BJ (cell line): ENCODE measurements at regions not wholly inside any gene's neighbourhood (a gene's known extent, or its start where the extent isn't known, plus 50 kb on each side); places are given as distances from the start of the nearest gene placed in this dataset.

Source experiments
- CTCF ChIA-PET: fragments of 350-600 bp; formaldehyde crosslinking; extraction: SDS; loops from one replicate; lab custom pipeline; 2021; ENCODE audit warnings: antibody characterized with exemption, inconsistent platforms; lab: Yijun Ruan, JAX
- POLR2A ChIA-PET: fragments of 300-600 bp; sonication (Branson Sonifier 250); formaldehyde crosslinking; extraction: SDS; loops from one replicate; lab custom pipeline; 2021; ENCODE audit warnings: antibody characterized with exemption; lab: Charles Lee
- DNase-seq: peaks from one replicate; pipeline ENCODE4 v3.0.0-alpha.2; 2011; ENCODE audit warnings: low read depth
- H3K27me3 ChIP-seq: 2 replicates; pipeline ENCODE4 v1.6.0; 2011; ENCODE audit warnings: low read length; ENCODE audit not compliant: control insufficient read depth, insufficient read depth
- H3K36me3 ChIP-seq: 2 replicates; pipeline ENCODE4 v1.5.1; 2011; ENCODE audit warnings: low read length; ENCODE audit not compliant: control insufficient read depth, insufficient read depth
- H3K4me3 ChIP-seq: 2 replicates; pipeline ENCODE4 v1.5.1; 2011; ENCODE audit warnings: low read depth, mild to moderate bottlenecking, control low read depth, low read length
- CTCF ChIP-seq: IDR thresholded peaks from 2 replicates; pipeline ENCODE4 v1.5.1; 2011; ENCODE audit warnings: low read depth, mild to moderate bottlenecking, control low read depth, inconsistent platforms, low read length, moderate library complexity; ENCODE audit not compliant: insufficient read depth

DNA sequence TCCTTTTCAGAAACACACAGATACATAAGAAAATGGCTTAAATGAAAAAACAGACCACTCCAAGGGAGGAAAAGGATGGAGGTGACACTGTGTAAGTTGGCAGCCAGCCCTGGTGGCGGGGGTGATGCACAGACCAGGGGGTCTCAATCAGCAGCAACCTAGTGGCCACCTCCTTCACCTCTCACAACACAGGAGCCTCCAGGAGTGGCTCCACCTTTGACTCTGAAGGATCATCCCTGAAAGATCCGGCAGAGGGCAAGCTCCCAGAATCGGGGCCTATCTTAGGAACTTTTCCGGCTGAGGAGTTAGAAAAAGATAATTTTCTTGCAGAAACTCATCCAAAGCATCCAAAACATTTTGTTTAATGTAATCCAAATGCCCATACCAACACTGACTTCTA is 51.2 kb upstream of the SMYD2 start:
- H3K27me3 ChIP-seq = peaks cover 2% of the 10 kb centered on the region
- DNase-seq = no peak
- no peaks in the 10 kb centered on the region for H3K36me3 ChIP-seq
- ChIA-PET CTCF (interaction anchor here (0.9 to 5.6 kb wide), 3 partner anchors 15 to 100 kb away, joined by 3 to 38 read pairs (median 15); no protein-coding TSS in a partner anchor), POLR2A (no interaction called here)
- H3K4me3 ChIP-seq = no peak overlapping the region
- TF ChIP-seq CTCF = no peak
